ENCODE measurements at regions not wholly inside any gene's neighbourhood (a gene's known extent, or its start where the extent isn't known, plus 50 kb on each side); places are given as distances from the start of the nearest gene placed in this dataset.

DNA sequence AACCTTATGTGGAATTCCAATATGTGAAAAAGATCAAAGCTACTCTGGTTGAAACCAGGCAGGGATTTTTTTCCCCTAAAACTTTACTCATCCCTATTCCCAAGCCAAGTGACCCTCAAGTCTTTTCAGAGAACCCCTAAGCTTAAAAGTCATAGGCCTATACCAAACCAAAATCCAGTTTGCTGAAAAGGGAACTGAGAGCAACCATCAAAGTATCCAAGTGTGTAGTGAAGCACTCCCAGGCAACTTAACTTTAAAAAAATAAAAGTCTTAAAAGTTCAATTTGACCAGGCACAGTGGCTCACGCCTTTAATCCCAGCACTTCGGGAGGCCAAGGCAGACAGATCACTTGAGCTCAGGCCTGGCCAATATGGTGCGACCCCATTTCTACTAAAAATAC, 101.2 kb upstream of the DAAM1 start:
- Histone ChIP-seq H3K4me3 (ENCODE audit: low read depth, low read length, poor library complexity, severe bottlenecking) (no peak overlapping the region), H3K27ac (ENCODE audit: low read depth, low read length, poor library complexity, severe bottlenecking) (no peak overlapping the region), H3K9me2 (ENCODE audit: insufficient read depth, low read length) (no peaks in the 10 kb centered on the region), H4K20me1 (ENCODE audit: insufficient read depth, low read length) (no peaks in the 10 kb centered on the region), H3K4me1 (ENCODE audit: insufficient read depth, low read length, poor library complexity, severe bottlenecking) (no peaks in the 10 kb centered on the region), H3K9me3 (ENCODE audit: low read length) (no peaks in the 10 kb centered on the region), H2AFZ (ENCODE audit: low read length) (no peak overlapping the region), H3K79me2 (ENCODE audit: insufficient read depth, low read depth, low read length) (no peaks in the 10 kb centered on the region), H3K4me2 (ENCODE audit: low read length) (no peak overlapping the region), H3K36me3 (ENCODE audit: insufficient read depth, low read length) (no peaks in the 10 kb centered on the region)
- CTCF ChIA-PET (ENCODE audit: unreplicated experiment) = no interaction called here
- TF ChIP-seq, protein P1, sequence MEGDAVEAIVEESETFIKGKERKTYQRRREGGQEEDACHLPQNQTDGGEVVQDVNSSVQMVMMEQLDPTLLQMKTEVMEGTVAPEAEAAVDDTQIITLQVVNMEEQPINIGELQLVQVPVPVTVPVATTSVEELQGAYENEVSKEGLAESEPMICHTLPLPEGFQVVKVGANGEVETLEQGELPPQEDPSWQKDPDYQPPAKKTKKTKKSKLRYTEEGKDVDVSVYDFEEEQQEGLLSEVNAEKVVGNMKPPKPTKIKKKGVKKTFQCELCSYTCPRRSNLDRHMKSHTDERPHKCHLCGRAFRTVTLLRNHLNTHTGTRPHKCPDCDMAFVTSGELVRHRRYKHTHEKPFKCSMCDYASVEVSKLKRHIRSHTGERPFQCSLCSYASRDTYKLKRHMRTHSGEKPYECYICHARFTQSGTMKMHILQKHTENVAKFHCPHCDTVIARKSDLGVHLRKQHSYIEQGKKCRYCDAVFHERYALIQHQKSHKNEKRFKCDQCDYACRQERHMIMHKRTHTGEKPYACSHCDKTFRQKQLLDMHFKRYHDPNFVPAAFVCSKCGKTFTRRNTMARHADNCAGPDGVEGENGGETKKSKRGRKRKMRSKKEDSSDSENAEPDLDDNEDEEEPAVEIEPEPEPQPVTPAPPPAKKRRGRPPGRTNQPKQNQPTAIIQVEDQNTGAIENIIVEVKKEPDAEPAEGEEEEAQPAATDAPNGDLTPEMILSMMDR (conservative IDR thresholded peaks at IDR 0.05; ENCODE audit: low read length) = no peak
- no peak for TF ChIP-seq EZH2phosphoT487 (IDR thresholded peaks at IDR 0.05; ENCODE audit: borderline replicate concordance, low read depth, low read length)
- no TSS peak for BruUV-seq (replicated peaks)
- intact Hi-C loops (cut with micrococcal nuclease; ENCODE audit: unreplicated experiment) = no loop called here
- POLR2A ChIA-PET = interaction anchor here (0.6 to 0.9 kb wide), 2 partner anchors 9 to 278 kb away, joined by 3 to 4 read pairs; no protein-coding TSS in a partner anchor
- DNase-seq (ENCODE audit: low spot score) = no peak

DNA sequence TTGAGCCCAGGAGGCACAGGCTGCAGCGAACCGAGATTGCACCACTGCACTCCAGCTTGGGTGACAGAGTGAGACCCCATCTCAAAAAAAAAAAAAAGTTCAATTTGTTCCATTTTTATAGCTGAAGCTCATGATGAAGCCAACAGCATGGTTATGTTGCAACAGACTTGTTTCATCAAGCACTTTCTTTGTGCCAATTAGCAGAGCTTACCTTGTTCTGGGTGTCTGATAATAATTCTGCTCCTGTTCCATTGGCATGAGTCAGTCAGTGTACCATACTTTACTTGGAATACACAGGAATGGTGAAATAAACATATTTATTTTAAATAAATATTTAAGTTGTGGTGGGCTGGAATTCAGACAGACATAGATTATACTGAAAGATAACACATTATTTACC, 100.8 kb upstream of the DAAM1 start:
- H3K4me2 ChIP-seq (ENCODE audit: low read length) = no peak overlapping the region
- H3K9me2 ChIP-seq (ENCODE audit: insufficient read depth, low read length) = no peaks in the 10 kb centered on the region
- no peaks in the 10 kb centered on the region for H3K79me2 ChIP-seq (ENCODE audit: insufficient read depth, low read depth, low read length)
- intact Hi-C loops (cut with micrococcal nuclease; ENCODE audit: unreplicated experiment) = no loop called here
- BruUV-seq (replicated peaks) = no TSS peak
- H3K27ac ChIP-seq (ENCODE audit: low read depth, low read length, poor library complexity, severe bottlenecking) = no peak overlapping the region
- H3K9me3 ChIP-seq (ENCODE audit: low read length) = no peaks in the 10 kb centered on the region
- H2AFZ ChIP-seq (ENCODE audit: low read length) = no peak overlapping the region
- no peaks in the 10 kb centered on the region for H3K4me1 ChIP-seq (ENCODE audit: insufficient read depth, low read length, poor library complexity, severe bottlenecking)
- CTCF ChIA-PET (ENCODE audit: unreplicated experiment) = no interaction called here
- H3K4me3 ChIP-seq (ENCODE audit: low read depth, low read length, poor library complexity, severe bottlenecking) = no peak overlapping the region
- POLR2A ChIA-PET = interaction anchor here (0.6 to 0.9 kb wide), 2 partner anchors 10 to 279 kb away, joined by 3 to 4 read pairs; no protein-coding TSS in a partner anchor
- no peaks in the 10 kb centered on the region for H4K20me1 ChIP-seq (ENCODE audit: insufficient read depth, low read length)
- no peak for DNase-seq (ENCODE audit: low spot score)
- no peak for TF ChIP-seq EZH2phosphoT487 (IDR thresholded peaks at IDR 0.05; ENCODE audit: borderline replicate concordance, low read depth, low read length)
- TF ChIP-seq, protein P1 (conservative IDR thresholded peaks at IDR 0.05; ENCODE audit: low read length) = no peak
- no peaks in the 10 kb centered on the region for H3K36me3 ChIP-seq (ENCODE audit: insufficient read depth, low read length)

DNA sequence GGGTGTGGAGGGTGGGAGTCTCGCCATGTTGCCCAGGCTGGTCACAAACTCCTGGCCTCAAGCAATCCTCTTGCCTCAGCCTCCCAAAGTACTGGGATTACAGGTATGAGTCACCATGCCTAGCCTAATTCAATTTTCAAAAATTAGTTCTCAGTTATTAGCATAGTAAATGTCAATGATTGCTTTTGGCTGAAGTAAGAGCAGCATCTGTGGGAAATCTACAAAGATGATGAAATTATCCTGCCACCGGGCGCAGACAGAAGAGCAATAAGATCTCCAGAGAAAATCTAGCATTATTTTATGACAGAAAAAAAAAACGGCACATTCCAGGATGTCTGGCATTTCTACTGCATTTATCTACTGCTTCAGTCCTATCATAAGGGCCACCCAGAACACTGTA, 97.9 kb upstream of the DAAM1 start:
- BruUV-seq (replicated peaks) = no TSS peak
- H3K9me2 ChIP-seq (ENCODE audit: insufficient read depth, low read length) = no peaks in the 10 kb centered on the region
- H3K4me2 ChIP-seq (ENCODE audit: low read length) = no peak overlapping the region
- no peaks in the 10 kb centered on the region for H3K36me3 ChIP-seq (ENCODE audit: insufficient read depth, low read length)
- intact Hi-C loops (cut with micrococcal nuclease; ENCODE audit: unreplicated experiment) = no loop called here
- H3K4me1 ChIP-seq (ENCODE audit: insufficient read depth, low read length, poor library complexity, severe bottlenecking) = no peaks in the 10 kb centered on the region
- H3K27ac ChIP-seq (ENCODE audit: low read depth, low read length, poor library complexity, severe bottlenecking) = no peak overlapping the region
- ChIA-PET CTCF (ENCODE audit: unreplicated experiment) (no interaction called here), POLR2A (no interaction called here)
- H2AFZ ChIP-seq (ENCODE audit: low read length) = no peak overlapping the region
- H3K9me3 ChIP-seq (ENCODE audit: low read length) = no peaks in the 10 kb centered on the region
- H3K4me3 ChIP-seq (ENCODE audit: low read depth, low read length, poor library complexity, severe bottlenecking) = no peak overlapping the region
- no peaks in the 10 kb centered on the region for H4K20me1 ChIP-seq (ENCODE audit: insufficient read depth, low read length)
- H3K79me2 ChIP-seq (ENCODE audit: insufficient read depth, low read depth, low read length) = no peaks in the 10 kb centered on the region
- TF ChIP-seq, protein P1 (conservative IDR thresholded peaks at IDR 0.05; ENCODE audit: low read length) = no peak
- no peak for TF ChIP-seq EZH2phosphoT487 (IDR thresholded peaks at IDR 0.05; ENCODE audit: borderline replicate concordance, low read depth, low read length)
- no peak for DNase-seq (ENCODE audit: low spot score)

All from OCI-LY7 (cell line).